Natural killer cell (primary cell): ENCODE measurements at regions not wholly inside any gene's neighbourhood (a gene's known extent, or its start where the extent isn't known, plus 50 kb on each side); places are given as distances from the start of the nearest gene placed in this dataset.

Source experiments
- ATAC-seq, 3 donors: fragments of 150-1000 bp in 2 of 3; fragments of 200-7000 bp in 1 of 3; cut with Tn5 transposase; 1 replicate in 1 of 3; 2 replicates in 2 of 3; pipeline ENCODE4 v1.10.0; 2021; ENCODE audit warnings: mild to moderate bottlenecking in 2 of 3, moderate library complexity in 2 of 3
- DNase-seq, 2 donors: peaks; one replicate each; pipeline versions ENCODE4 v3.0.0 to v3.0.0-alpha.2; 2013 to 2021; ENCODE audit warnings: mixed read lengths in 1 of 2
- H3K27ac ChIP-seq: one replicate; pipeline ENCODE4 v1.5.1; 2013; ENCODE audit warnings: mild to moderate bottlenecking, low read length
- H3K27me3 ChIP-seq: one replicate; pipeline ENCODE4 v1.6.1; 2013; ENCODE audit warnings: low read length; ENCODE audit not compliant: control insufficient read depth, insufficient read depth
- H3K36me3 ChIP-seq: one replicate; pipeline ENCODE4 v1.6.1; 2013; ENCODE audit warnings: low read length; ENCODE audit not compliant: control insufficient read depth, insufficient read depth
- H3K4me1 ChIP-seq: one replicate; pipeline ENCODE4 v1.6.1; 2013; ENCODE audit warnings: low read length; ENCODE audit not compliant: control insufficient read depth, insufficient read depth
- H3K4me3 ChIP-seq: one replicate; pipeline ENCODE4 v1.5.1; 2013; ENCODE audit warnings: low read length
- H3K9me3 ChIP-seq: one replicate; pipeline ENCODE4 v1.6.1; 2013; ENCODE audit warnings: low read length; ENCODE audit not compliant: control insufficient read depth, insufficient read depth
- H3K27ac Mint-ChIP-seq, 2 donors: one replicate each; pipeline ENCODE4 v1.8.0; 2022; ENCODE audit warnings: mild to moderate bottlenecking in 2 of 2, mixed read lengths in 2 of 2, moderate library complexity in 1 of 2
- H3K27me3 Mint-ChIP-seq, 2 donors: one replicate each; pipeline ENCODE4 v1.8.0; 2022; ENCODE audit warnings: low read depth in 2 of 2, mixed read lengths in 2 of 2
- H3K36me3 Mint-ChIP-seq: one replicate; pipeline ENCODE4 v1.8.0; 2022; ENCODE audit warnings: mixed read lengths
- H3K4me1 Mint-ChIP-seq, 2 donors: one replicate each; pipeline ENCODE4 v1.8.0; 2022; ENCODE audit warnings: mixed read lengths in 2 of 2
- H3K4me3 Mint-ChIP-seq: one replicate; pipeline ENCODE4 v1.8.0; 2022; ENCODE audit warnings: mild to moderate bottlenecking, moderate library complexity, mixed read lengths
- H3K9me3 Mint-ChIP-seq, 2 donors: one replicate each; pipeline ENCODE4 v1.8.0; 2022; ENCODE audit warnings: mixed read lengths in 2 of 2
- CTCF ChIP-seq: fragments of 200-600 bp; IDR thresholded peaks from one replicate; pipeline ENCODE4 v1.8.0; 2022; ENCODE audit warnings: antibody characterized with exemption
- WGBS: methylation state at CpG from one replicate; pipeline ENCODE4 v1.1.7; 2013; ENCODE audit warnings: missing lambda C conversion rate; ENCODE audit not compliant: insufficient coverage; 5-methylcytosine and 5-hydroxymethylcytosine counted together
- intact Hi-C: fragments of 100-400 bp; cut with micrococcal nuclease; formaldehyde crosslinking; loops from one replicate; pipeline ENCODE4 v1.14.2; 2022

GRCh38 chr17:79392598-79392997, 218.3 kb downstream of the RBFOX3 start:
- no peak for ATAC-seq
- intact Hi-C loops, result no loop called here

GRCh38 chr17:79391376-79392233, 219.2 kb downstream of the RBFOX3 start:
- Mint-ChIP-seq H3K27ac (no peak overlapping the region), H3K4me3 (no peak overlapping the region), H3K9me3 (no peaks in the 10 kb centered on the region), H3K27me3 (peaks cover 15 to 40% of the 10 kb centered on the region in 2 donors), H3K36me3 (no peaks in the 10 kb centered on the region), H3K4me1 (peaks cover 0 to 24% of the 10 kb centered on the region in 2 donors)
- intact Hi-C loops, result loop anchor here (1.0 to 2.0 kb wide), 2 partner anchors 305 to 345 kb away; no protein-coding TSS in a partner anchor
- Histone ChIP-seq H3K27me3 (peaks cover 5% of the 10 kb centered on the region), H3K27ac (no peak overlapping the region), H3K9me3 (no peaks in the 10 kb centered on the region), H3K4me1 (peaks cover 5% of the 10 kb centered on the region), H3K36me3 (no peaks in the 10 kb centered on the region), H3K4me3 (no peak overlapping the region)
- ATAC-seq (peak in 2 of 3 donors; percentile 70 to 75), DNase-seq (peak; percentile 52 to 82)
- TF ChIP-seq CTCF, result peak; percentile 84
- 27% methylated on average over 31 of the region's 31 CpGs for WGBS

More at GRCh38 chr17:79392598-79392997, 218.3 kb downstream of the RBFOX3 start:
- Mint-ChIP-seq H3K4me3 (no peak overlapping the region), H3K27me3 (peaks cover 15 to 40% of the 10 kb centered on the region in 2 donors), H3K4me1 (peaks cover 0 to 24% of the 10 kb centered on the region in 2 donors), H3K36me3 (no peaks in the 10 kb centered on the region), H3K9me3 (no peaks in the 10 kb centered on the region), H3K27ac (no peak overlapping the region)
- no peak overlapping the region for H3K4me3 ChIP-seq
- peak in 1 of 2 donors; percentile 10 for DNase-seq
- no peaks in the 10 kb centered on the region for H3K36me3 ChIP-seq
- WGBS, result 89% methylated on average over 4 of the region's 5 CpGs
- TF ChIP-seq CTCF, result no peak
- H3K4me1 ChIP-seq, result peaks cover 5% of the 10 kb centered on the region
- no peaks in the 10 kb centered on the region for H3K9me3 ChIP-seq
- H3K27ac ChIP-seq, result no peak overlapping the region
- peaks cover 5% of the 10 kb centered on the region for H3K27me3 ChIP-seq

- peaks cover 0 to 24% of the 10 kb centered on the region in 2 donors for H3K4me1 Mint-ChIP-seq
Measured at GRCh38 chr17:79389896-79390295, 221.0 kb downstream of the RBFOX3 start.

More at GRCh38 chr17:79389896-79390295, 221.0 kb downstream of the RBFOX3 start:
- Histone ChIP-seq H3K9me3 (no peaks in the 10 kb centered on the region), H3K4me3 (no peak overlapping the region), H3K4me1 (peaks cover 5% of the 10 kb centered on the region), H3K27ac (no peak overlapping the region), H3K27me3 (peaks cover 5% of the 10 kb centered on the region), H3K36me3 (no peaks in the 10 kb centered on the region)
- H3K9me3 Mint-ChIP-seq, result no peaks in the 10 kb centered on the region
- no peak for DNase-seq
- WGBS, result 91% methylated on average over 19 of the region's 19 CpGs
- TF ChIP-seq CTCF, result no peak
- no peaks in the 10 kb centered on the region for H3K36me3 Mint-ChIP-seq
- ATAC-seq, result no peak
- intact Hi-C loops, result loop anchor here (2.0 kb wide), 1 partner anchor 303 kb away; no protein-coding TSS in a partner anchor
- H3K27ac Mint-ChIP-seq, result no peak overlapping the region
- H3K27me3 Mint-ChIP-seq, result peaks cover 15 to 40% of the 10 kb centered on the region in 2 donors
- no peak overlapping the region for H3K4me3 Mint-ChIP-seq
